T1000 (cell line): ENCODE measurements at regions not wholly inside any gene's neighbourhood (a gene's known extent, or its start where the extent isn't known, plus 50 kb on each side); places are given as distances from the start of the nearest gene placed in this dataset.
"Not testable (repeated sequence)": the region's sequence is repeated elsewhere in the genome, so short reads cannot be mapped to it uniquely, and the experiment has no call there.

Experiments
- DNase-seq: peaks from one replicate; lab custom pipeline; 2025; ENCODE audit warnings: mixed read lengths; lab: John Stamatoyannopoulos, UW

DNA sequence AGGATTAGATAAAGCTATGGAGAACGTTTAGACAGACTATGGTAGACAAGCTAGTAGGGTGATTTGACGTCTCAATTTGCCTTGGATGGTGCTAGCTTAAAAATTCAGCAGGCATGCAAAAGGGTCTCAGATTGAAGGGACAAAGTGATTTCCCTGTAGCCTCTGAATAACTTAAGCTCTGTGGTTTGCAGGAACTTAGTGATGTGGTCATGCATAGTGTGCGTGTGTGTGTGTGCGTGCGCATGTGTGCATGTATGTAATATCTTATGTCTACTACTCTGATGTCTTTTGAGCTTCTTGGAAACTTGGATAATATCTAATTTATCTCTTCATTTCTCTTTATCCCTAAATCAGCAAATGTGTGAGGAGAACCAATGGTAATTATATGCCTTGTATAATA, 183.6 kb upstream of the TNC start:
- DNase-seq, result no peak

DNA sequence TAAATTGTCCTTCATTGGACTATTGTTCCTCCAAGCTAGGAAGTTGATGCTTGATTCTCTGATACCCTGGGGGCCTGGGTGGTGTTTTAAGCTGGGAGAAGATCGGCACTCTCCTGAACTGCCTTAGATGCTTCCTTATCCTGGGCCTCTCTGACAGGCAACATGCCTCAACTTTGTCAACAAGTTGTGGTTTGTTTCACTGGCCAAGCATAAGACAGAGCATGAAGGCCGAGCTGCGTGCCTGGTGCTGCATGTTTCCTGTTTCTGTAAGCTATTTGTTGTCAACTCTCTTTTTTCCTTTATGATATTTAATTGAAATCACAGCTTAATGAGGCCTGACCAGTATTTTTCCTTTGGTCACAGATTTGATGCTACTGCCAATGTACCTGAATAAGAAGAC, 187.6 kb upstream of the TNC start:
- no peak for DNase-seq

DNA sequence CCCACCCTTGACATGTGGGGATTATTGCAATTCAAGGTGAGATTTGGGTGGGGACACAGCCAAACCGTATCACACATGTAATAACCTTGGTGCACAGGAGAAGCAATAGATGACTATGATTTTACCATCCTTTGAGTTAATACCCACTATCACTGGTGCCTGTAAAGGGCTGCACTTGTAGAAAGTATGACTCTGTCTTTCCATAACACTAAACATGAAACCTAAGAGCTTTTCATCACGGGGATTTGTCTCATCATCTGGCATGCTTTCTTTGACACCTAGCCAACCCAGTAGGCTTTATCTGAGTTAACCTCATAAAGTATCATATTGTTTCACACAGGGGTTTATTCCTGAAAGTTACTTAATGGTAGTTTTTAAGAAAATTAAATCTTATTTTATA, 188.9 kb upstream of the TNC start:
- DNase-seq, result no peak

DNA sequence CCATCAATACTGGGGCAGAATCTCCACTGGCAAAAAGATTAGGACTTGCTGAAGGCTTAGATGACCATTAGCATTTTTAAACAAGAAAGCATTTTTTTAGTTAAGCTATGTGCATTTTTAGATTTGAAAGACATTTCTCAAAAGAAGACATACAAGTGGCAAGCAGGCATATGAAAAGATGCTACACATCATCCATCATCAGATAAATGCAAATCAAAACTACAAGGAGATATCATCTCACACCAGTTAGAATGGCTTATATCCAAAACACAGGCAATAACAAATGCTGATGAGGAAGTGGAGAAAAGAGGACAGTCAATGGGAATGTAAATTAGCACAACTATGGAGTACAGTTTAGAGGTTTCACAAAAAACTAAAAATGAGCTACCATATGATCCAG, 195.6 kb upstream of the TNC start:
- no peak for DNase-seq

- no peak for DNase-seq
Measured at GRCh38 chr9:115326461-115326860, 208.5 kb upstream of the TNC start.

GRCh38 chr9:115327436-115328122, 209.6 kb upstream of the TNC start:
- DNase-seq, result no peak

DNA sequence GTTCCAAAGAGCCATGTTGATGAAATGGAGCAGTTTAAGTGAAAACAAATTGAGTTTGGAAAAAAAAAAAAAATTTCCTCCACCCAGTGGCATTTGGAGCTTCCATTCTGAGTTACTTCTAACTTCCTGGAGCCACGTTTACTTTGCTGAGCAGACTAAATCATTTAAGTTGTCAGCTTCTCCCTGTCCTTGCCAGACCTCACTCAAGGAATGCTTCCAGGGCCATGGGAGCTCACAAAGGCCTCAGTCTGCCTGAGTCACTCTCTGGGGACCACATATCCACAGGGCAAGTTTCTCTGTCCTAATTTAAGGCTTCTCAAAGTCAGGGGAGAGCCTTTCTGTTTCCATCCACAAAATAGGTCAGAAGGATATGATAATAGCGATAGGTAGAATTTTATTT, 210.3 kb upstream of the TNC start:
- DNase-seq, result peak; percentile 30

GRCh38 chr9:115328677-115329076, 210.7 kb upstream of the TNC start:
- no peak for DNase-seq

DNA sequence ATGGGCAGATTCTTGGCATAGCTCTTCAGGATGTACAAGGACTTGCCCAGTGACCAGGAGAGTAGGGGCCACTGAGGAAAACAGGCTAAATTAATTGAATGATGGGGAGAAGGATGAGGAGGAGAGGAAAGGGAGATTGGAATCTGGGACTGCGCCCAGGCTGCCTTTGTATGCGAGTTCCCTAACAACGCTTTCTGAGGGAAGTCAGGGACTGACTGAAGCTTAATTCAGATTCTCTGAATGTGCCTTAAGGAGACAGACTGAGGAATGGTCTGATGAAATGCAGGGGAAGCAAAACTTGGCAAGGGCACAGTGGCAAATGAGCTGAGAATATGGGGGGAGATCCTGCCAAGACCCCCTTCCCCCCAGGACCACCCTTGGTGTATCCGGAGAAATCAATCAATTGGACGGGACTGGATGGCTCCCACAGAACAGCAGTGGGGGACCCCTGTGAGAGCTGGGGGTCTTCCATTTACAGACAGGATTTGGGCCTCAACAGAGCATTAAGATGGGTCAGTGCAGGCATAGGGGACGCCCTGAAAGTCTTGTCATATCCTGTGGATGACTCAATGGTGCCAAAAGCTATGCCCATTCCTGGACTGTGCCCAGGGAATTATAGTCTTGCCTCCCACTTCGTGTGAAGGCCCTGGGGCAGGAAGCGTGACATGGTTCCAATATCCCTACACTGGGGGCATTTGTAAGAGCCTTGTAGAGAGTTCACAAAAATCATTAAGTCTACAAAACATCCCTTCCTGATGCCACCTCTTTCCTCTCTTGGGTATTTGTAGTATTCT, 215.5 kb upstream of the TNC start:
- peak; percentile 20 for DNase-seq

DNA sequence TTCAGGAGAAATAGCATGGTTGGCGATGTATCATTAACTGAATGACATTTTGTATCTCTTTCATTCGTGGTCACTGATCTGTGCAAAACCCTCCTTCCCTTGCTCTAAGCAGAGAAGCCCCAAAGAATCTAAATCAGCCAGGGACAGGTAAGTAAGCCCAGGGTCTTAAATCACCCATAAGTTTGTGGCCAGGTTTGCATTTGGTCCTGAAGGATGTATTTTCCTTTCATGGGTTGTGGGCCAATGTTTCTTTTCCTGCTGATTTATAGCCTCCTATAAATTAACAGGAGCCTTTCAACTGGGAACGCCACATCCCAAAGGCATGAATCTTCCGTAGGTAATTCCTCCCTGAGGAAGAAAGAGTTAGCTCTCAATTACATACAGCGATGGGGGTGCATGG, 217.5 kb upstream of the TNC start:
- no peak for DNase-seq

DNA sequence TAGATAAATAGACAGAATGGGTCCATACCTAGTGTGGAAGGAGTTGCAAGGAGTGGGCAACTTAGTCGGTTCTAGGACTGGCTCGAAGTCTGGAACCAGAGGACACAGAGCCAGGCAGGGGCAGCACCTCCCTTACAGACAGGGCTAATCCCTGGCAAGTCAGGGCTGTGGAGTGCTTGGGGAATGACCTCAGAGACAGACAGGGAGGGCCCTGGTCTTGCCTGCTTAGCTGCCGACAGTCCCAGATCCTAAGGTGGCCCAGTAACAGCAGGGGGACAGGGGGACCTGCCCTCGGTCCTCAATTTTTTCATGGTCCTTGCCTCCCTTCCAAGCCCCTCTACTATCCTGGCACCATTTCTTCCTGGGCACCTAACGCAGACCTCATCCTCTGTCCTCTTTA, 222.4 kb upstream of the TNC start:
- DNase-seq, result no peak

DNA sequence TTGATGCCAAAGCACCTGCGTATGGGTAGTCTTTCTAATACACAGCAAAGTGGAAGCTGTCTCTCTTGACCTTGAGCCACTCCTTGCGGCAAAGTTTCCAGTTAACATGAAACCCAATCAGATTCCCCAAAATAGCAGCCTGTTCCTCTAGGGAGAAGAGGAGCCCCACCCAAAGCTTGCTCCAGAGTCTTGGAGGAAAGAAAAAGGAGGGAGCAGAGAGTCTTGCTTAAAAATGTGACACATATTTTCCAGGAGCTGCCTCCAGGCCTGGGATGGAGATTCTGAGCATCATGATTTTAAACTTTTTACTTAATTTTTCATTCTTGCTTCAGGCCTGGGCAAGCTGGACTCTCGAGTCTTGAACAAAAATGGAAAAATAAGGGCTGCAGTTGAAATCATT, 223.5 kb upstream of the TNC start:
- DNase-seq, result no peak

- not testable (repeated sequence) for DNase-seq
Measured at GRCh38 chr9:115347776-115348175, 229.8 kb upstream of the TNC start.

GRCh38 chr9:115348936-115349335, 231.0 kb upstream of the TNC start:
- not testable (repeated sequence) for DNase-seq

GRCh38 chr9:115349542-115349941, 231.6 kb upstream of the TNC start:
- no peak for DNase-seq

GRCh38 chr9:115350548-115350947, 232.6 kb upstream of the TNC start:
- no peak for DNase-seq

- DNase-seq, result no peak
Measured at GRCh38 chr9:115353681-115354080, 235.7 kb upstream of the TNC start.

DNA sequence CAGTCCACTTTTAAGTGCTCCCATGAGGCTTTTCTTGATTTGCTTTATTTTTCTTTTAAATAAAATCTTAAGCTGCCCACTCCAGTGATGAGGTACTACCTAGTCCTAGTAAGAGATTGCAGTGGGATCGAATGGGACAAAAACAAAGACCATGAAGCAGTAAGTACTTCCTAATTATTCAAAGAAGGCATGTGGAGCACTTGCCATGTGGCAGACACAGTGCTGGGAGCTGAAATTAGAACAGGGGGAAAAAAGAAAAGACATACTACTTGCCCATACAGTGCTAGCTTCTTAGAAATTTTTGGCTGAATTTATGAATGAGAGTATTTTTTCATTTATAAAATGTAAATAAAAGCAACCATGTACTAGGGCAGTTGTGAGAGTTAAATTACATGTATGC, 239.9 kb upstream of the TNC start:
- no peak for DNase-seq

DNA sequence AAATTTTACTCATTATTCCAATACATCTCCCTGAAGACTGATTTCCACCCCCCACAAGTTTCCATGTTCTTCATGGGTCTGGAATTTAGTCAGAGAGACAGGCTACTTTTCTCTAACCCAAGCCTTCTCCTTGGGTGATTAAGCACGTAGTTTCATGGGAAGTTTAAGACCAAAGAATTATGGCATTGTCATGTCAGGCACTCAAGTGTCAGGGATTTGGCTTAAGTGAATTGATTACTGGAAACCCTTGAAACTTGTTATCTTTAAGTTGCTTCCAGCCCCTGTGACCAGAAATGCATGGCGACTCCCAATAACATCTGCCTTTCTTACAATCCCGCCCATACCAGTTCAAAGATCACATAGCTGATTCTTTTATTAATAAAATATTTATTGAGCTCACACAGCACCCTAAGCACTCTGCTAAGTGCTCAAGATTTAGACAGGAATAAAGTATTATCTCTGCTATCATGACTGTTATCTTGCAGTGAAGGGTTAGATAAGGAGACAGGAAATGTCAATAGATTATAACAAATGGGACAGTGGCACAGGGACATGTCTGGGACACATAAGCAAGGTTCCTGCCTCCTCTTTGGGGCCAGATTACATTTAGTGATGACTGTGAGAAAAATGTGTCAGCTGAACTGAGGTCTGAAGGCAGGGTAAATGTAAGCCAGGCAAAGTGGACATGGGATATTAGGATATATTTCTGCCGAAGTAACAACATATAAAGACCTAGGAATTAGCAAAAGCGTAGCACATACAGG, 241.2 kb upstream of the TNC start:
- no peak for DNase-seq

GRCh38 chr9:115360122-115360521, 242.2 kb upstream of the TNC start:
- no peak for DNase-seq

DNA sequence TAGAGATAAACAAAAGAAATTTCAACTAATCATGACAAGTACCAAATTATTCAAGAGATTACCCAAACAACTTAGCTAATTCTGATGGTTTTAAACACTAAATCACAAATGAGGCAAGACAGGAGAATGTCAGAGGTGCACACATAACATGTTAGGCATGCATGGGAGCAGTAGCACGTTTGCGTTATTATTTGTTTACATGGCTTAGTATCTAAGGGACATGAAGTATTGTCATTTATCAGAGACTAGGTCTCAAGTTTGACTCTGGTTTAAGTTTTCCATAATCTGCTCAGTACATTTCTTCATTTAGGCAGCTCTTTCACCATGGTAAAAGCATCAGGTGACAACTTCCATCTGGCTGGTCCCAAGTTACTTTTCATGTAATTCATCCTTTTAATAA, 244.1 kb upstream of the TNC start:
- DNase-seq, result no peak

GRCh38 chr9:115362640-115363039, 244.7 kb upstream of the TNC start:
- no peak for DNase-seq

DNA sequence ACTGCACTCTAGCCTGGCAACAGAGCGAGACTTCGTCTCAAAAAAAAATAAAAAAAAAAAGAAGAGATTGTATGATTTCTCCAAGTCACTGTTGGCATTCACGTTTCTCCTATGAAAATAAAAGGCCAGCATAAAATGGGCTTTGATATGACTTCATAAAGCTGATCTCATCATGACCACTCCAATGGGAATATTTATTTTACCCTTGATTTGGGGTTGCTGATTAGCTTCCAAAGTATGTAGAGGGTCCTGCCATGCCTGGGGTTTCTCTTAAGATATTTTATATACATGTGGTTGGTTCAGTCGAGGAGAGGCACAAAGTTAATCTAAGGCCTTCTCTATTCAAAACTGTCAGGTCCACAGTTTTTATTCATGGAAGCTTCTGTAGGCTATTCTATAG, 247.0 kb upstream of the TNC start:
- no peak for DNase-seq
